Spinal cord (tissue), 9 donors: ENCODE measurements at regions not wholly inside any gene's neighbourhood (a gene's known extent, or its start where the extent isn't known, plus 50 kb on each side); places are given as distances from the start of the nearest gene placed in this dataset.

Source experiments
- DNase-seq, 6 donors: peaks; one replicate each; pipeline versions ENCODE4 v3.0.0 to v3.0.0-alpha.2; 2013 to 2015; ENCODE audit warnings: low spot score in 6 of 6, low read depth in 4 of 6
- H3K27ac ChIP-seq: one replicate; pipeline ENCODE4 v1.5.1; 2013; ENCODE audit warnings: low read depth, low read length, control low read depth
- H3K27me3 ChIP-seq: one replicate; pipeline ENCODE4 v1.6.1; 2013; ENCODE audit warnings: low read length; ENCODE audit not compliant: control insufficient read depth, insufficient read depth
- H3K36me3 ChIP-seq: one replicate; pipeline ENCODE4 v1.6.1; 2013; ENCODE audit warnings: low read length; ENCODE audit not compliant: control insufficient read depth, insufficient read depth
- H3K4me1 ChIP-seq: one replicate; pipeline ENCODE4 v1.6.1; 2013; ENCODE audit warnings: low read length; ENCODE audit not compliant: control insufficient read depth, insufficient read depth
- H3K4me3 ChIP-seq: one replicate; pipeline ENCODE4 v1.5.1; 2013; ENCODE audit warnings: low read depth, low read length, control low read depth
- H3K9me3 ChIP-seq: one replicate; pipeline ENCODE4 v1.6.1; 2013; ENCODE audit warnings: low read length; ENCODE audit not compliant: control insufficient read depth, insufficient read depth
- WGBS: methylation state at CpG from one replicate; pipeline ENCODE4 v1.1.5; 2013; ENCODE audit warnings: missing lambda C conversion rate; ENCODE audit not compliant: insufficient coverage; 5-methylcytosine and 5-hydroxymethylcytosine counted together
- donor health status: healthy.

GRCh38 chr21:35342440-35342839, 293.3 kb upstream of the RUNX1 start:
- WGBS, result 80% methylated on average over 4 of the region's 4 CpGs
- H3K4me3 ChIP-seq, result no peak overlapping the region
- H3K36me3 ChIP-seq, result no peaks in the 10 kb centered on the region
- H3K4me1 ChIP-seq, result no peaks in the 10 kb centered on the region
- no peaks in the 10 kb centered on the region for H3K9me3 ChIP-seq
- H3K27me3 ChIP-seq, result no peaks in the 10 kb centered on the region
- no peak overlapping the region for H3K27ac ChIP-seq
- no peak for DNase-seq

DNA sequence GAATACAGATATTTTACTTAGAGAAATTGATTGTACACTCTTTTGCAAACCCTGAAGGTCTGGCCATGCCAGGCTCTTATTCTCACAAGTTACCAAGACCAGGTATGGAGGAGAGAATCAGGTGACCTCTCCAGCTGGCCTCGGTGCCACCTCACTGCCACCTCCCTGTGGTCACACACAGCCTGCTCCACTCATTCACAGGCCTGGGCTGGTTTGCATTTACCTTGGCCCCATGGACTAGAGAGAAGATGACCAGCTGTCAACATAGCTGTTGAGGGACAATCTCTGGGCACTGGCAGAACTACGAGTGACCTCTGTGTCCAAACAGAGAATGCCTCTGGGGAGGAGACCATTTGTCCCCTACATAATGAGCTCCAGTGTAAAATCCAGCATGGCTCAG, 291.2 kb upstream of the RUNX1 start:
- no peaks in the 10 kb centered on the region for H3K36me3 ChIP-seq
- no peak overlapping the region for H3K4me3 ChIP-seq
- no peak for DNase-seq
- no peak overlapping the region for H3K27ac ChIP-seq
- H3K9me3 ChIP-seq, result no peaks in the 10 kb centered on the region
- H3K4me1 ChIP-seq, result no peaks in the 10 kb centered on the region
- WGBS, result 79% methylated on average over 2 of the region's 2 CpGs
- no peaks in the 10 kb centered on the region for H3K27me3 ChIP-seq

GRCh38 chr21:35338881-35339632, 290.0 kb upstream of the RUNX1 start:
- no CpG with 5 or more reads among the region's 6 CpGs for WGBS

DNA sequence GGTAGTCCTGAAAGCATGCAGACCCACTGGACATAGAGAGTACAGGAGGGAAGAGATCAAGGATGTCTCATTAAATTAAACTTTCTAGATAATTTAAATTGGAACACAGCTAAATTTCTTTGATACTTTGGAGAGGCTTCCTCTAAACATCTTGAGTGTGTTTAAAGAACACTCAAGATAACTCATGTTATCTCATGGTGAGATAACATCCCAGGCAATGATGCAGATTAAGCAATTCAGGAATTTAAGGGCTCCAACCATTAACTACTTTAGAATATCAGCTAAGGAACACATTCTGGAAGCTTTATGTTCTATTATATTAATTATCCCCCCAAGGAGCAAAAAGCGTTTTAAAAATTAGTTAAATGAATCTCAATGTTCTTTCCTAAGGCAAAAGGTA, 289.2 kb upstream of the RUNX1 start:
- no peak overlapping the region for H3K4me3 ChIP-seq
- no peaks in the 10 kb centered on the region for H3K4me1 ChIP-seq
- DNase-seq, result no peak
- WGBS, result no CpG with 5 or more reads among the region's 1 CpG
- no peaks in the 10 kb centered on the region for H3K36me3 ChIP-seq
- no peak overlapping the region for H3K27ac ChIP-seq
- no peaks in the 10 kb centered on the region for H3K9me3 ChIP-seq
- H3K27me3 ChIP-seq, result no peaks in the 10 kb centered on the region

More at GRCh38 chr21:35338881-35339632, 290.0 kb upstream of the RUNX1 start:
- Histone ChIP-seq H3K27me3 (no peaks in the 10 kb centered on the region), H3K36me3 (no peaks in the 10 kb centered on the region), H3K9me3 (no peaks in the 10 kb centered on the region), H3K4me1 (no peaks in the 10 kb centered on the region), H3K27ac (no peak overlapping the region), H3K4me3 (no peak overlapping the region)
- no peak for DNase-seq

DNA sequence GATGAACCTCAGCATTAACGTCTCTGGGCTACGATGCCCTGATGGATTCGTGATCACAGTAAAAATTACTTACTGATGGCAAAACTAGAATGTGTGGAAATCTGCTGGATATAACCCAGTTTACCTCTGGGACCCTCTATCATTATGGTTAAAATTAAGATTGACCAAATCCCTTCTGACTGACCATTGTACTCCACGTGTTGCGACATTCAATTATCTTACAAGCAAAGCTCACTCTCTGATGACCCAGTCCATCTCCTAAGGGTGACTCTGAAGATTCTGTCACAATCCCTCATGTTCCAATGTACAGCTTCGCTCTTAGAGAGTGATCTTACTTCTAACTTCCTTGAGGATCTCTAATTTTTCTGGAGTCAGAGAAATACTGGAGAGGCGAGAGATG, 288.5 kb upstream of the RUNX1 start:
- Histone ChIP-seq H3K4me1 (no peaks in the 10 kb centered on the region), H3K9me3 (no peaks in the 10 kb centered on the region), H3K36me3 (no peaks in the 10 kb centered on the region), H3K27ac (no peak overlapping the region), H3K27me3 (no peaks in the 10 kb centered on the region), H3K4me3 (no peak overlapping the region)
- DNase-seq, result no peak
- 91% methylated on average over 6 of the region's 7 CpGs for WGBS

- Histone ChIP-seq H3K9me3 (no peaks in the 10 kb centered on the region), H3K4me3 (no peak overlapping the region), H3K36me3 (no peaks in the 10 kb centered on the region), H3K4me1 (no peaks in the 10 kb centered on the region), H3K27ac (no peak overlapping the region), H3K27me3 (no peaks in the 10 kb centered on the region)
- no peak for DNase-seq
- 92% methylated on average over 1 of the region's 2 CpGs for WGBS
Measured at GRCh38 chr21:35336534-35336933, 287.4 kb upstream of the RUNX1 start.

- DNase-seq, result no peak
- H3K9me3 ChIP-seq, result no peaks in the 10 kb centered on the region
- no peak overlapping the region for H3K27ac ChIP-seq
- H3K4me3 ChIP-seq, result no peak overlapping the region
- 100% methylated on average over 2 of the region's 3 CpGs for WGBS
- H3K4me1 ChIP-seq, result no peaks in the 10 kb centered on the region
- no peaks in the 10 kb centered on the region for H3K36me3 ChIP-seq
- H3K27me3 ChIP-seq, result no peaks in the 10 kb centered on the region
Measured at GRCh38 chr21:35335951-35336446, 286.9 kb upstream of the RUNX1 start.

DNA sequence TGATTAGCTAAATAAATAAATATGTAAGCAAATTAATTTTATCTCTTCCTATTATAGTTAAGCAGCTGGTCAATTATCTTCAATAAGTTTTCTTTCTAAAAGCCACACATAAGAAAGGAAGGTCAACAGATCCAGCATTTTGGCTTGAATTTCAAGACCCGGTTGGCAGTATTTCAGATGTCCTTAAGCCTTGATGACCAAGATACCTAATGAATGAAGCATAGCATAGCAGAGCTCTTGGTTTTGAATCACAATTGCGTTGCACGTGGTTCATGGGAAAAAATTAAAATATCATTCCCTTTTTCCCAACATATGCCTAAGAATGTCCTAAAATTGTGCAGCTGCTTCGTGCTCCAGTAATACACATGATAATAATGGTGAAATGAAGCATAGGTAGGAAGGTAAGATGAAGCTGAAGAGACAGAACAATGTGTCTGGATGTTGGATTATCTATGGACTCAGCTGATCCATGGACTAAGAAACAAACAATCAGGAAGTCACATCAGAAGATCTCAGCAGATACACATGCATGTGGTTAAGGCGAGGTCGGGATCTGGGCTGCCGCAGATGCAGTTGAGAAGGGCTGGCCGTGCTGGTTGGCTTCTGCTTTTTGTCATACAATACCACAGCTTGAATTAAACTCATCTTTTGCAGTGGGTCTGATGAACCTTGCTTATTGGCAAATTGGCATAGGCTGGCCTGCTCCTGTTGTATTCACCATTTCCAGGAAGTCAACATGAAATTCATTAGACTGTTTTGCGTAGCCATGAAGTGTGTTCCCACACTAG, 284.9 kb upstream of the RUNX1 start:
- Histone ChIP-seq H3K4me3 (no peak overlapping the region), H3K9me3 (no peaks in the 10 kb centered on the region), H3K27me3 (no peaks in the 10 kb centered on the region), H3K4me1 (no peaks in the 10 kb centered on the region), H3K27ac (no peak overlapping the region), H3K36me3 (no peaks in the 10 kb centered on the region)
- no peak for DNase-seq
- 92% methylated on average over 4 of the region's 9 CpGs for WGBS

- Histone ChIP-seq H3K36me3 (no peaks in the 10 kb centered on the region), H3K9me3 (no peaks in the 10 kb centered on the region), H3K4me1 (no peaks in the 10 kb centered on the region), H3K27me3 (no peaks in the 10 kb centered on the region), H3K27ac (no peak overlapping the region), H3K4me3 (no peak overlapping the region)
- DNase-seq, result peak in 1 of 6 donors; percentile 1
- no CpG with 5 or more reads among the region's 5 CpGs for WGBS
Measured at GRCh38 chr21:35332841-35333426, 283.8 kb upstream of the RUNX1 start.
